CD4-positive, alpha-beta memory T cell (primary cell): ENCODE measurements at regions not wholly inside any gene's neighbourhood (a gene's known extent, or its start where the extent isn't known, plus 50 kb on each side); places are given as distances from the start of the nearest gene placed in this dataset.

Experiments
- CTCF ChIA-PET: fragments of 350-600 bp; sonication (Branson Sonifier 250); formaldehyde crosslinking; loops from one replicate; lab custom pipeline; 2021; ENCODE audit warnings: inconsistent platforms; ENCODE audit not compliant: partially characterized antibody; lab: Charles Lee
- POLR2A ChIA-PET: fragments of 350-600 bp; sonication (Branson Sonifier 250); formaldehyde crosslinking; loops from one replicate; lab custom pipeline; 2021; ENCODE audit not compliant: partially characterized antibody; lab: Charles Lee
- DNase-seq, 5 donors: peaks; one replicate each; pipeline versions ENCODE4 v3.0.0 to v3.0.0-alpha.2; 2020 to 2022; ENCODE audit warnings: mixed read lengths in 1 of 5
- H3K27ac ChIP-seq: one replicate; pipeline ENCODE4 v1.7.0; 2013; ENCODE audit warnings: low read depth, low read length
- H3K27me3 ChIP-seq: 2 replicates; pipeline ENCODE4 v1.7.0; 2013; ENCODE audit warnings: mild to moderate bottlenecking, low read length, moderate library complexity; ENCODE audit not compliant: insufficient read depth
- H3K36me3 ChIP-seq: 2 replicates; pipeline ENCODE4 v1.7.0; 2013; ENCODE audit warnings: mild to moderate bottlenecking, low read length, moderate library complexity; ENCODE audit not compliant: insufficient read depth
- H3K4me1 ChIP-seq: 2 replicates; pipeline ENCODE4 v1.7.0; 2013; ENCODE audit warnings: mild to moderate bottlenecking, low read length, moderate library complexity; ENCODE audit not compliant: insufficient read depth
- H3K4me3 ChIP-seq, 2 donors: one replicate each; pipeline ENCODE4 v1.7.0; 2013; ENCODE audit warnings: low read length in 2 of 2, mild to moderate bottlenecking in 1 of 2
- H3K9me3 ChIP-seq, 2 donors: one replicate each; pipeline ENCODE4 v1.7.0; 2013; ENCODE audit warnings: low read length in 2 of 2, control low read depth in 1 of 2; ENCODE audit not compliant: control insufficient read depth in 1 of 2
- H3K27ac Mint-ChIP-seq, 7 donors: one replicate each; pipeline ENCODE4 v1.8.0; 2020 to 2021; ENCODE audit warnings: mixed read lengths in 7 of 7, mild to moderate bottlenecking in 6 of 7, inconsistent platforms in 3 of 7, moderate library complexity in 3 of 7
- H3K27me3 Mint-ChIP-seq, 2 donors: one replicate each; pipeline ENCODE4 v1.8.0; 2020 to 2021; ENCODE audit warnings: mixed read lengths in 2 of 2
- H3K36me3 Mint-ChIP-seq, 2 donors: one replicate each; pipeline ENCODE4 v1.8.0; 2020 to 2021; ENCODE audit warnings: mixed read lengths in 2 of 2, inconsistent platforms in 1 of 2, mild to moderate bottlenecking in 1 of 2
- H3K4me1 Mint-ChIP-seq, 4 donors: one replicate each; pipeline ENCODE4 v1.8.0; 2020 to 2021; ENCODE audit warnings: mixed read lengths in 4 of 4, mild to moderate bottlenecking in 1 of 4
- H3K4me3 Mint-ChIP-seq, 8 donors: one replicate each; pipeline ENCODE4 v1.8.0; 2020 to 2021; ENCODE audit warnings: mixed read lengths in 8 of 8, mild to moderate bottlenecking in 7 of 8, moderate library complexity in 6 of 8, inconsistent platforms in 3 of 8
- H3K9me3 Mint-ChIP-seq, 8 donors: one replicate each; pipeline ENCODE4 v1.8.0; 2020 to 2021; ENCODE audit warnings: mixed read lengths in 8 of 8, mild to moderate bottlenecking in 5 of 8, inconsistent platforms in 3 of 8, moderate library complexity in 1 of 8
- intact Hi-C: fragments of 100-400 bp; cut with micrococcal nuclease; formaldehyde crosslinking; loops from one replicate; pipeline ENCODE4 v1.15.1; 2023

GRCh38 chr12:28851781-28852180 lies 297.3 kb upstream of the FAR2 start:
- ChIA-PET POLR2A (no interaction called here), CTCF (no interaction called here)
- no peak for DNase-seq
- Mint-ChIP-seq H3K4me1 (no peaks in the 10 kb centered on the region), H3K4me3 (no peak overlapping the region), H3K27ac (no peak overlapping the region), H3K9me3 (peaks cover 0 to 3% (median 0%) of the 10 kb centered on the region in 8 donors), H3K27me3 (peaks cover 0 to 6% of the 10 kb centered on the region in 2 donors), H3K36me3 (no peaks in the 10 kb centered on the region)
- Histone ChIP-seq H3K36me3 (no peaks in the 10 kb centered on the region), H3K9me3 (no peaks in the 10 kb centered on the region), H3K27ac (no peak overlapping the region), H3K4me3 (no peak overlapping the region), H3K27me3 (no peaks in the 10 kb centered on the region), H3K4me1 (no peaks in the 10 kb centered on the region)
- intact Hi-C loops, result no loop called here

- intact Hi-C loops, result no loop called here
- Histone ChIP-seq H3K4me3 (no peak overlapping the region), H3K36me3 (no peaks in the 10 kb centered on the region), H3K27ac (no peak overlapping the region), H3K4me1 (no peaks in the 10 kb centered on the region), H3K27me3 (no peaks in the 10 kb centered on the region), H3K9me3 (no peaks in the 10 kb centered on the region)
- H3K4me1 Mint-ChIP-seq, result no peaks in the 10 kb centered on the region
- no peak for DNase-seq
- no peaks in the 10 kb centered on the region for H3K36me3 Mint-ChIP-seq
- no peak overlapping the region for H3K27ac Mint-ChIP-seq
- H3K27me3 Mint-ChIP-seq, result peaks cover 1 to 4% of the 10 kb centered on the region in 2 donors
- H3K4me3 Mint-ChIP-seq, result no peak overlapping the region
- peaks cover 0 to 2% (median 0%) of the 10 kb centered on the region in 8 donors for H3K9me3 Mint-ChIP-seq
- POLR2A ChIA-PET, result no interaction called here
- CTCF ChIA-PET, result no interaction called here
Observed at GRCh38 chr12:28855761-28856310, 293.2 kb upstream of the FAR2 start.

GRCh38 chr12:28857369-28857768 lies 291.7 kb upstream of the FAR2 start:
- H3K4me1 ChIP-seq, result no peaks in the 10 kb centered on the region
- H3K27me3 ChIP-seq, result no peaks in the 10 kb centered on the region
- no peak overlapping the region for H3K27ac ChIP-seq
- intact Hi-C loops, result no loop called here
- Mint-ChIP-seq H3K27me3 (peaks cover 1 to 4% of the 10 kb centered on the region in 2 donors), H3K9me3 (peaks cover 0 to 2% (median 0%) of the 10 kb centered on the region in 8 donors), H3K4me3 (no peak overlapping the region), H3K27ac (no peak overlapping the region), H3K4me1 (no peaks in the 10 kb centered on the region), H3K36me3 (no peaks in the 10 kb centered on the region)
- no peaks in the 10 kb centered on the region for H3K9me3 ChIP-seq
- no peaks in the 10 kb centered on the region for H3K36me3 ChIP-seq
- no peak overlapping the region for H3K4me3 ChIP-seq
- no peak for DNase-seq
- POLR2A ChIA-PET, result no interaction called here
- CTCF ChIA-PET, result no interaction called here

- no peaks in the 10 kb centered on the region for H3K36me3 Mint-ChIP-seq
- peaks cover 0 to 4% (median 0%) of the 10 kb centered on the region in 8 donors for H3K9me3 Mint-ChIP-seq
- Histone ChIP-seq H3K4me3 (no peak overlapping the region), H3K27ac (no peak overlapping the region), H3K4me1 (no peaks in the 10 kb centered on the region), H3K27me3 (no peaks in the 10 kb centered on the region), H3K36me3 (no peaks in the 10 kb centered on the region), H3K9me3 (no peaks in the 10 kb centered on the region)
- CTCF ChIA-PET, result no interaction called here
- DNase-seq, result no peak
- POLR2A ChIA-PET, result no interaction called here
- no peak overlapping the region for H3K4me3 Mint-ChIP-seq
- intact Hi-C loops, result no loop called here
- H3K27me3 Mint-ChIP-seq, result peaks cover 1 to 2% of the 10 kb centered on the region in 2 donors
- no peak overlapping the region for H3K27ac Mint-ChIP-seq
- no peaks in the 10 kb centered on the region for H3K4me1 Mint-ChIP-seq
Observed at GRCh38 chr12:28859551-28859950, 289.5 kb upstream of the FAR2 start.

- H3K27ac ChIP-seq, result no peak overlapping the region
- no peaks in the 10 kb centered on the region for H3K27me3 ChIP-seq
- Mint-ChIP-seq H3K27me3 (peaks cover 0 to 2% of the 10 kb centered on the region in 2 donors), H3K4me3 (no peak overlapping the region), H3K36me3 (no peaks in the 10 kb centered on the region), H3K9me3 (peaks cover 0 to 8% (median 0%) of the 10 kb centered on the region in 8 donors), H3K27ac (no peak overlapping the region), H3K4me1 (no peaks in the 10 kb centered on the region)
- no peak overlapping the region for H3K4me3 ChIP-seq
- no peaks in the 10 kb centered on the region for H3K36me3 ChIP-seq
- intact Hi-C loops, result no loop called here
- POLR2A ChIA-PET, result no interaction called here
- DNase-seq, result no peak
- no peaks in the 10 kb centered on the region for H3K9me3 ChIP-seq
- CTCF ChIA-PET, result no interaction called here
- no peaks in the 10 kb centered on the region for H3K4me1 ChIP-seq
Observed at GRCh38 chr12:28865776-28866175, 283.3 kb upstream of the FAR2 start.

- no peaks in the 10 kb centered on the region for H3K36me3 ChIP-seq
- H3K27ac ChIP-seq, result no peak overlapping the region
- H3K27me3 Mint-ChIP-seq, result peaks cover 0 to 2% of the 10 kb centered on the region in 2 donors
- H3K4me1 Mint-ChIP-seq, result no peaks in the 10 kb centered on the region
- H3K4me1 ChIP-seq, result no peaks in the 10 kb centered on the region
- CTCF ChIA-PET, result no interaction called here
- peaks cover 0 to 8% (median 0%) of the 10 kb centered on the region in 8 donors for H3K9me3 Mint-ChIP-seq
- H3K4me3 ChIP-seq, result no peak overlapping the region
- H3K27me3 ChIP-seq, result no peaks in the 10 kb centered on the region
- POLR2A ChIA-PET, result no interaction called here
- no peak for DNase-seq
- intact Hi-C loops, result no loop called here
- no peaks in the 10 kb centered on the region for H3K36me3 Mint-ChIP-seq
- H3K27ac Mint-ChIP-seq, result no peak overlapping the region
- H3K9me3 ChIP-seq, result no peaks in the 10 kb centered on the region
- no peak overlapping the region for H3K4me3 Mint-ChIP-seq
Observed at GRCh38 chr12:28866296-28866695, 282.8 kb upstream of the FAR2 start.

- Mint-ChIP-seq H3K4me3 (no peak overlapping the region), H3K36me3 (no peaks in the 10 kb centered on the region), H3K27ac (no peak overlapping the region), H3K9me3 (peaks cover 0 to 8% (median 0%) of the 10 kb centered on the region in 8 donors), H3K4me1 (no peaks in the 10 kb centered on the region), H3K27me3 (peaks cover 0 to 2% of the 10 kb centered on the region in 2 donors)
- H3K4me1 ChIP-seq, result no peaks in the 10 kb centered on the region
- DNase-seq, result no peak
- H3K27ac ChIP-seq, result no peak overlapping the region
- CTCF ChIA-PET, result no interaction called here
- no peak overlapping the region for H3K4me3 ChIP-seq
- intact Hi-C loops, result no loop called here
- POLR2A ChIA-PET, result no interaction called here
- no peaks in the 10 kb centered on the region for H3K9me3 ChIP-seq
- H3K27me3 ChIP-seq, result no peaks in the 10 kb centered on the region
- no peaks in the 10 kb centered on the region for H3K36me3 ChIP-seq
Observed at GRCh38 chr12:28866715-28867503, 282.2 kb upstream of the FAR2 start.
